Memory B cell (primary cell): ENCODE measurements at regions not wholly inside any gene's neighbourhood (a gene's known extent, or its start where the extent isn't known, plus 50 kb on each side); places are given as distances from the start of the nearest gene placed in this dataset.

ENCODE experiments used
- ATAC-seq: fragments of 150-1000 bp; cut with Tn5 transposase; 2 replicates; pipeline ENCODE4 v1.10.0; 2021; ENCODE audit warnings: low read depth, mild to moderate bottlenecking, moderate library complexity
- DNase-seq, 2 donors: peaks; one replicate each; pipeline ENCODE4 v3.0.0; 2022; ENCODE audit warnings: low spot score in 2 of 2
- H3K27ac Mint-ChIP-seq: one replicate; pipeline ENCODE4 v1.8.0; 2022; ENCODE audit warnings: mild to moderate bottlenecking, moderate library complexity, mixed read lengths
- H3K27me3 Mint-ChIP-seq: one replicate; pipeline ENCODE4 v1.8.0; 2022; ENCODE audit warnings: mixed read lengths
- H3K36me3 Mint-ChIP-seq: one replicate; pipeline ENCODE4 v1.8.0; 2022; ENCODE audit warnings: mild to moderate bottlenecking, mixed read lengths
- H3K4me1 Mint-ChIP-seq: one replicate; pipeline ENCODE4 v1.8.0; 2022; ENCODE audit warnings: mixed read lengths
- H3K4me3 Mint-ChIP-seq: one replicate; pipeline ENCODE4 v1.8.0; 2022; ENCODE audit warnings: mild to moderate bottlenecking, moderate library complexity, mixed read lengths
- H3K9me3 Mint-ChIP-seq: one replicate; pipeline ENCODE4 v1.8.0; 2022; ENCODE audit warnings: mixed read lengths

- Mint-ChIP-seq H3K4me1 (no peaks in the 10 kb centered on the region), H3K4me3 (no peak overlapping the region), H3K27me3 (peaks cover 13% of the 10 kb centered on the region), H3K9me3 (peaks cover 4% of the 10 kb centered on the region), H3K36me3 (peaks cover 3% of the 10 kb centered on the region), H3K27ac (no peak overlapping the region)
- DNase-seq = no peak
- no peak for ATAC-seq
These were observed 253.8 kb downstream of the TNS1 start for GRCh38 chr2:217749008-217749407.

GRCh38 chr2:217746808-217747207 is 256.0 kb downstream of the TNS1 start:
- H3K36me3 Mint-ChIP-seq = peaks cover under 1% of the 10 kb centered on the region

GRCh38 chr2:217743966-217744761 is 258.6 kb downstream of the TNS1 start:
- H3K9me3 Mint-ChIP-seq = peaks cover 3% of the 10 kb centered on the region
- H3K27ac Mint-ChIP-seq = no peak overlapping the region
- peaks cover 3% of the 10 kb centered on the region for H3K4me1 Mint-ChIP-seq
- DNase-seq (no peak), ATAC-seq (no peak)
- H3K36me3 Mint-ChIP-seq = no peaks in the 10 kb centered on the region
- H3K4me3 Mint-ChIP-seq = no peak overlapping the region
- H3K27me3 Mint-ChIP-seq = peaks cover 4% of the 10 kb centered on the region

More at GRCh38 chr2:217746808-217747207, 256.0 kb downstream of the TNS1 start:
- H3K27me3 Mint-ChIP-seq = peaks cover 8% of the 10 kb centered on the region
- no peak for ATAC-seq
- no peak overlapping the region for H3K4me3 Mint-ChIP-seq
- H3K4me1 Mint-ChIP-seq = peaks cover 3% of the 10 kb centered on the region
- no peak overlapping the region for H3K27ac Mint-ChIP-seq
- DNase-seq = no peak
- H3K9me3 Mint-ChIP-seq = peaks cover 4% of the 10 kb centered on the region

- peaks cover 3% of the 10 kb centered on the region for H3K4me1 Mint-ChIP-seq
- H3K4me3 Mint-ChIP-seq = no peak overlapping the region
- no peaks in the 10 kb centered on the region for H3K36me3 Mint-ChIP-seq
These were observed 259.4 kb downstream of the TNS1 start for GRCh38 chr2:217743407-217743806.

GRCh38 chr2:217742841-217743240 is 260.0 kb downstream of the TNS1 start:
- Mint-ChIP-seq H3K9me3 (peaks cover 3% of the 10 kb centered on the region), H3K27ac (no peak overlapping the region), H3K27me3 (peaks cover 4% of the 10 kb centered on the region), H3K4me1 (peaks cover 3% of the 10 kb centered on the region), H3K4me3 (no peak overlapping the region), H3K36me3 (no peaks in the 10 kb centered on the region)
- no peak for DNase-seq
- no peak for ATAC-seq

More at GRCh38 chr2:217743407-217743806, 259.4 kb downstream of the TNS1 start:
- peaks cover 3% of the 10 kb centered on the region for H3K9me3 Mint-ChIP-seq
- H3K27me3 Mint-ChIP-seq = peaks cover 4% of the 10 kb centered on the region
- DNase-seq (no peak), ATAC-seq (no peak)
- H3K27ac Mint-ChIP-seq = no peak overlapping the region

GRCh38 chr2:217742276-217742675 is 260.5 kb downstream of the TNS1 start:
- H3K9me3 Mint-ChIP-seq = peaks cover 2% of the 10 kb centered on the region
- no peak overlapping the region for H3K27ac Mint-ChIP-seq
- peaks cover 3% of the 10 kb centered on the region for H3K27me3 Mint-ChIP-seq
- ATAC-seq = no peak
- H3K4me1 Mint-ChIP-seq = peaks cover 3% of the 10 kb centered on the region
- no peak for DNase-seq
- H3K36me3 Mint-ChIP-seq = no peaks in the 10 kb centered on the region
- no peak overlapping the region for H3K4me3 Mint-ChIP-seq

GRCh38 chr2:217741381-217741955 is 261.3 kb downstream of the TNS1 start:
- no peak for ATAC-seq
- Mint-ChIP-seq H3K4me1 (peaks cover 6% of the 10 kb centered on the region), H3K4me3 (no peak overlapping the region), H3K9me3 (peaks cover 2% of the 10 kb centered on the region), H3K27me3 (peaks cover 2% of the 10 kb centered on the region), H3K36me3 (no peaks in the 10 kb centered on the region), H3K27ac (no peak overlapping the region)
- DNase-seq = no peak

- no peak overlapping the region for H3K27ac Mint-ChIP-seq
- H3K9me3 Mint-ChIP-seq = peaks cover 2% of the 10 kb centered on the region
- DNase-seq = no peak
- H3K4me1 Mint-ChIP-seq = peaks cover 6% of the 10 kb centered on the region
- no peak for ATAC-seq
- peaks cover 2% of the 10 kb centered on the region for H3K27me3 Mint-ChIP-seq
- H3K4me3 Mint-ChIP-seq = no peak overlapping the region
- no peaks in the 10 kb centered on the region for H3K36me3 Mint-ChIP-seq
These were observed 262.0 kb downstream of the TNS1 start for GRCh38 chr2:217740756-217741155.

- peaks cover 6% of the 10 kb centered on the region for H3K4me1 Mint-ChIP-seq
- no peak overlapping the region for H3K4me3 Mint-ChIP-seq
- H3K27me3 Mint-ChIP-seq = peaks cover 3% of the 10 kb centered on the region
- DNase-seq (no peak), ATAC-seq (no peak)
- H3K9me3 Mint-ChIP-seq = peaks cover 2% of the 10 kb centered on the region
- H3K36me3 Mint-ChIP-seq = no peaks in the 10 kb centered on the region
- H3K27ac Mint-ChIP-seq = no peak overlapping the region
These were observed 262.6 kb downstream of the TNS1 start for GRCh38 chr2:217740178-217740577.

- no peak for DNase-seq
- peaks cover 6% of the 10 kb centered on the region for H3K4me1 Mint-ChIP-seq
- H3K9me3 Mint-ChIP-seq = no peaks in the 10 kb centered on the region
- H3K36me3 Mint-ChIP-seq = no peaks in the 10 kb centered on the region
- no peak overlapping the region for H3K4me3 Mint-ChIP-seq
- no peak for ATAC-seq
- H3K27ac Mint-ChIP-seq = no peak overlapping the region
- H3K27me3 Mint-ChIP-seq = peaks cover 3% of the 10 kb centered on the region
These were observed 263.1 kb downstream of the TNS1 start for GRCh38 chr2:217739741-217740140.

- peaks cover 11% of the 10 kb centered on the region for H3K27me3 Mint-ChIP-seq
- no peaks in the 10 kb centered on the region for H3K36me3 Mint-ChIP-seq
- no peak for ATAC-seq
These were observed 264.7 kb downstream of the TNS1 start for GRCh38 chr2:217738061-217738460.

GRCh38 chr2:217736776-217737550 is 265.8 kb downstream of the TNS1 start:
- no peak for DNase-seq
- Mint-ChIP-seq H3K9me3 (no peaks in the 10 kb centered on the region), H3K4me3 (no peak overlapping the region), H3K27ac (no peak overlapping the region), H3K4me1 (peaks cover 3% of the 10 kb centered on the region), H3K36me3 (no peaks in the 10 kb centered on the region), H3K27me3 (peaks cover 11% of the 10 kb centered on the region)
- ATAC-seq = no peak

More at GRCh38 chr2:217738061-217738460, 264.7 kb downstream of the TNS1 start:
- Mint-ChIP-seq H3K27ac (no peak overlapping the region), H3K4me1 (peaks cover 6% of the 10 kb centered on the region), H3K9me3 (no peaks in the 10 kb centered on the region), H3K4me3 (no peak overlapping the region)
- no peak for DNase-seq

GRCh38 chr2:217735899-217736298 is 266.9 kb downstream of the TNS1 start:
- Mint-ChIP-seq H3K9me3 (no peaks in the 10 kb centered on the region), H3K27ac (no peak overlapping the region), H3K4me3 (no peak overlapping the region), H3K27me3 (peaks cover 13% of the 10 kb centered on the region), H3K36me3 (no peaks in the 10 kb centered on the region), H3K4me1 (peaks cover 3% of the 10 kb centered on the region)
- no peak for DNase-seq
- ATAC-seq = no peak

- Mint-ChIP-seq H3K9me3 (no peaks in the 10 kb centered on the region), H3K4me3 (no peak overlapping the region), H3K27ac (no peak overlapping the region), H3K4me1 (peaks cover 3% of the 10 kb centered on the region), H3K27me3 (peaks cover 13% of the 10 kb centered on the region), H3K36me3 (no peaks in the 10 kb centered on the region)
- ATAC-seq (no peak), DNase-seq (no peak)
These were observed 267.8 kb downstream of the TNS1 start for GRCh38 chr2:217735034-217735433.
